Liver (tissue), 7 donors: ENCODE measurements at regions not wholly inside any gene's neighbourhood (a gene's known extent, or its start where the extent isn't known, plus 50 kb on each side); places are given as distances from the start of the nearest gene placed in this dataset.

ENCODE experiments used
- DNase-seq: peaks from one replicate; pipeline ENCODE4 v3.0.0-alpha.2; 2017; ENCODE audit warnings: low spot score
- H3K27ac ChIP-seq, 2 donors: one replicate each; pipeline ENCODE4 v1.7.0; 2013; ENCODE audit warnings: inconsistent platforms in 2 of 2, low read length in 2 of 2, control low read depth in 1 of 2, low read depth in 1 of 2, mild to moderate bottlenecking in 1 of 2
- H3K27me3 ChIP-seq, 4 donors: one replicate each; pipeline versions ENCODE4 v1.6.1 to v1.7.0; 2013; ENCODE audit warnings: low read length in 3 of 4, inconsistent platforms in 1 of 4, mild to moderate bottlenecking in 1 of 4, moderate library complexity in 1 of 4; ENCODE audit not compliant: control insufficient read depth in 4 of 4, insufficient read depth in 4 of 4
- H3K36me3 ChIP-seq, 4 donors: one replicate each; pipeline versions ENCODE4 v1.6.1 to v1.7.0; 2013; ENCODE audit warnings: low read length in 3 of 4, mild to moderate bottlenecking in 3 of 4, low read depth in 1 of 4, moderate library complexity in 1 of 4; ENCODE audit not compliant: control insufficient read depth in 4 of 4, insufficient read depth in 3 of 4
- H3K4me1 ChIP-seq, 4 donors: one replicate each; pipeline versions ENCODE4 v1.6.1 to v1.7.0; 2013; ENCODE audit warnings: low read length in 3 of 4, mild to moderate bottlenecking in 3 of 4, moderate library complexity in 1 of 4; ENCODE audit not compliant: control insufficient read depth in 4 of 4, insufficient read depth in 4 of 4
- H3K4me3 ChIP-seq, 3 donors: one replicate each; pipeline versions ENCODE4 v1.6.1 to v1.7.0; 2013; ENCODE audit warnings: low read length in 3 of 3, control low read depth in 1 of 3, low read depth in 1 of 3, mild to moderate bottlenecking in 1 of 3
- H3K9ac ChIP-seq, 2 donors: one replicate each; pipeline ENCODE4 v1.7.0; 2013; ENCODE audit warnings: low read length in 2 of 2, mild to moderate bottlenecking in 2 of 2, moderate library complexity in 2 of 2, control low read depth in 1 of 2, low read depth in 1 of 2
- H3K9me3 ChIP-seq, 4 donors: one replicate each; pipeline versions ENCODE4 v1.6.1 to v1.7.0; 2013; ENCODE audit warnings: low read length in 3 of 4; ENCODE audit not compliant: control insufficient read depth in 4 of 4
- EGR1 ChIP-seq, 2 donors: IDR thresholded peaks; 2 replicates each; pipeline ENCODE4 v1.6.1; 2016 to 2018; ENCODE audit warnings: antibody characterized with exemption in 2 of 2, low read depth in 2 of 2
- FOXA1 ChIP-seq: IDR thresholded peaks from 2 replicates; pipeline ENCODE4 v1.6.1; 2016; ENCODE audit warnings: antibody characterized with exemption
- FOXA2 ChIP-seq: IDR thresholded peaks from 2 replicates; pipeline ENCODE4 v1.6.1; 2016; ENCODE audit warnings: antibody characterized with exemption
- GABPA ChIP-seq, 2 donors: IDR thresholded peaks in 1 of 2; conservative IDR thresholded peaks in 1 of 2; 2 replicates each; pipeline ENCODE4 v1.6.1; 2016; ENCODE audit warnings: antibody characterized with exemption in 2 of 2, mild to moderate bottlenecking in 1 of 2, moderate library complexity in 1 of 2
- HNF4A ChIP-seq, 2 donors: conservative IDR thresholded peaks; 2 replicates each; pipeline ENCODE4 v1.6.1; 2016; ENCODE audit warnings: antibody characterized with exemption in 2 of 2, mild to moderate bottlenecking in 2 of 2
- HNF4G ChIP-seq: IDR thresholded peaks from 2 replicates; pipeline ENCODE4 v1.6.1; 2016; ENCODE audit warnings: antibody characterized with exemption
- JUND ChIP-seq, 2 donors: IDR thresholded peaks; 2 replicates each; pipeline ENCODE4 v1.6.1; 2016; ENCODE audit warnings: antibody characterized with exemption in 2 of 2
- MAX ChIP-seq: IDR thresholded peaks from 2 replicates; pipeline ENCODE4 v1.6.1; 2016; ENCODE audit warnings: antibody characterized with exemption
- NR2F2 ChIP-seq: IDR thresholded peaks from 2 replicates; pipeline ENCODE4 v1.6.1; 2016; ENCODE audit warnings: antibody characterized with exemption
- REST ChIP-seq: IDR thresholded peaks from 2 replicates; pipeline ENCODE4 v1.6.1; 2016; ENCODE audit warnings: antibody characterized with exemption, mild to moderate bottlenecking
- SP1 ChIP-seq: IDR thresholded peaks from 2 replicates; pipeline ENCODE4 v1.6.1; 2018; ENCODE audit warnings: antibody characterized with exemption, mild to moderate bottlenecking
- TAF1 ChIP-seq: conservative IDR thresholded peaks from 2 replicates; pipeline ENCODE4 v1.6.1; 2016; ENCODE audit warnings: antibody characterized with exemption, mild to moderate bottlenecking
- ZBTB33 ChIP-seq: IDR thresholded peaks from 2 replicates; pipeline ENCODE4 v1.6.1; 2016; ENCODE audit warnings: antibody characterized with exemption
- TF ChIP-seq, protein P1 (sequence below): IDR thresholded peaks from 2 replicates; pipeline ENCODE4 v1.6.1; 2016; ENCODE audit warnings: antibody characterized with exemption
- TF ChIP-seq, protein P2 (sequence below): fragments of 150-350 bp; IDR thresholded peaks from 2 replicates; pipeline ENCODE4 v1.5.1; 2017; ENCODE audit warnings: improper control_type of control experiment, low read depth, low read length; ENCODE audit not compliant: missing input control
- donor health status: healthy.
- donor health status: healthy.
- donor health status: healthy.
- donor health status: healthy.

GRCh38 chr14:97046967-97047366, 249.8 kb downstream of the VRK1 start (continued):
- no peak for TF ChIP-seq ZBTB33

- no peak for DNase-seq
- Histone ChIP-seq H3K36me3 (no peaks in the 10 kb centered on the region), H3K4me1 (no peaks in the 10 kb centered on the region), H3K9ac (no peak overlapping the region), H3K4me3 (no peak overlapping the region), H3K27me3 (peaks cover 0 to 5% (median 1%) of the 10 kb centered on the region in 4 donors), H3K27ac (no peak overlapping the region), H3K9me3 (no peaks in the 10 kb centered on the region)
- TF ChIP-seq TAF1 (no peak), HNF4A (conservative IDR thresholded peaks at IDR 0.05) (no peak), HNF4G (no peak), SP1 (no peak), REST (no peak), FOXA1 (no peak), FOXA2 (no peak), MAX (no peak), NR2F2 (no peak), JUND (IDR thresholded peaks at IDR 0.05) (no peak), EGR1 (IDR thresholded peaks at IDR 0.05; ENCODE audit: low read depth in 2 of 2) (no peak), GABPA (IDR thresholded peaks at IDR 0.05 in 1 of 2, conservative IDR thresholded peaks at IDR 0.05 in 1 of 2) (no peak)
- TF ChIP-seq, protein P1, sequence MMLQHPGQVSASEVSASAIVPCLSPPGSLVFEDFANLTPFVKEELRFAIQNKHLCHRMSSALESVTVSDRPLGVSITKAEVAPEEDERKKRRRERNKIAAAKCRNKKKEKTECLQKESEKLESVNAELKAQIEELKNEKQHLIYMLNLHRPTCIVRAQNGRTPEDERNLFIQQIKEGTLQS: no peak
- TF ChIP-seq, protein P2, sequence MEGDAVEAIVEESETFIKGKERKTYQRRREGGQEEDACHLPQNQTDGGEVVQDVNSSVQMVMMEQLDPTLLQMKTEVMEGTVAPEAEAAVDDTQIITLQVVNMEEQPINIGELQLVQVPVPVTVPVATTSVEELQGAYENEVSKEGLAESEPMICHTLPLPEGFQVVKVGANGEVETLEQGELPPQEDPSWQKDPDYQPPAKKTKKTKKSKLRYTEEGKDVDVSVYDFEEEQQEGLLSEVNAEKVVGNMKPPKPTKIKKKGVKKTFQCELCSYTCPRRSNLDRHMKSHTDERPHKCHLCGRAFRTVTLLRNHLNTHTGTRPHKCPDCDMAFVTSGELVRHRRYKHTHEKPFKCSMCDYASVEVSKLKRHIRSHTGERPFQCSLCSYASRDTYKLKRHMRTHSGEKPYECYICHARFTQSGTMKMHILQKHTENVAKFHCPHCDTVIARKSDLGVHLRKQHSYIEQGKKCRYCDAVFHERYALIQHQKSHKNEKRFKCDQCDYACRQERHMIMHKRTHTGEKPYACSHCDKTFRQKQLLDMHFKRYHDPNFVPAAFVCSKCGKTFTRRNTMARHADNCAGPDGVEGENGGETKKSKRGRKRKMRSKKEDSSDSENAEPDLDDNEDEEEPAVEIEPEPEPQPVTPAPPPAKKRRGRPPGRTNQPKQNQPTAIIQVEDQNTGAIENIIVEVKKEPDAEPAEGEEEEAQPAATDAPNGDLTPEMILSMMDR: no peak
Observed at GRCh38 chr14:97052001-97052400, 254.8 kb downstream of the VRK1 start.
